WTC11 (cell line): ENCODE measurements at regions not wholly inside any gene's neighbourhood (a gene's known extent, or its start where the extent isn't known, plus 50 kb on each side); places are given as distances from the start of the nearest gene placed in this dataset.

Experiments used
- ATAC-seq: fragments of 200-7000 bp; cut with Tn5 transposase; 2 replicates; pipeline ENCODE4 v1.10.0; 2021; ENCODE audit warnings: mild to moderate bottlenecking, moderate library complexity
- CTCF ChIA-PET: fragments of 300-600 bp; sonication (Branson Sonifier 250); formaldehyde crosslinking; loops from one replicate; lab custom pipeline; 2021; ENCODE audit warnings: antibody characterized with exemption; lab: Charles Lee
- POLR2A ChIA-PET: fragments of 350-600 bp; sonication (Branson Sonifier 250); formaldehyde crosslinking; loops from one replicate; lab custom pipeline; 2021; ENCODE audit warnings: antibody characterized with exemption; lab: Charles Lee
- DNase-seq: peaks from one replicate; pipeline ENCODE4 v3.0.0; 2021; ENCODE audit warnings: low spot score
- H3K27ac Mint-ChIP-seq: 2 replicates; pipeline ENCODE4 v1.8.0; 2021; ENCODE audit warnings: mixed read lengths
- H3K27me3 Mint-ChIP-seq: 2 replicates; pipeline ENCODE4 v1.8.0; 2021; ENCODE audit warnings: low read depth, mild to moderate bottlenecking, moderate library complexity, mixed read lengths
- H3K36me3 Mint-ChIP-seq: 2 replicates; pipeline ENCODE4 v1.8.0; 2021; ENCODE audit warnings: mixed read lengths
- H3K4me1 Mint-ChIP-seq: 2 replicates; pipeline ENCODE4 v1.8.0; 2022; ENCODE audit warnings: mixed read lengths
- H3K4me3 Mint-ChIP-seq: 2 replicates; pipeline ENCODE4 v1.8.0; 2021; ENCODE audit warnings: mild to moderate bottlenecking, moderate library complexity, mixed read lengths
- H3K9me3 Mint-ChIP-seq: 2 replicates; pipeline ENCODE4 v1.8.0; 2021; ENCODE audit warnings: mixed read lengths
- CREB1 ChIP-seq: sonication (generic); formaldehyde crosslinking; IDR thresholded peaks from 2 replicates; pipeline ENCODE4 v1.8.0; 2023; ENCODE audit warnings: mild to moderate bottlenecking, missing genetic modification reagents
- CREM ChIP-seq: sonication (generic); formaldehyde crosslinking; IDR thresholded peaks from 2 replicates; pipeline ENCODE4 v1.8.1; 2022; ENCODE audit warnings: mild to moderate bottlenecking, missing genetic modification reagents, moderate library complexity
- ESRRA ChIP-seq: sonication (generic); formaldehyde crosslinking; IDR thresholded peaks from 2 replicates; pipeline ENCODE4 v1.8.1; 2022; ENCODE audit warnings: mild to moderate bottlenecking, missing genetic modification reagents, borderline replicate concordance
- FOXK1 ChIP-seq: sonication (generic); formaldehyde crosslinking; IDR thresholded peaks from 2 replicates; pipeline ENCODE4 v1.8.0; 2022; ENCODE audit warnings: mild to moderate bottlenecking, moderate library complexity, missing genetic modification reagents
- HMGA2 ChIP-seq: fragments of 250-450 bp; sonication (Bioruptor Pico); IDR thresholded peaks from 2 replicates; pipeline ENCODE4 v1.4.0; 2021; ENCODE audit warnings: mild to moderate bottlenecking, moderate library complexity
- MAX ChIP-seq: sonication (generic); formaldehyde crosslinking; IDR thresholded peaks from 2 replicates; pipeline ENCODE4 v1.8.0; 2022; ENCODE audit warnings: mild to moderate bottlenecking, missing genetic modification reagents
- NR1H2 ChIP-seq: sonication (generic); formaldehyde crosslinking; IDR thresholded peaks from 2 replicates; pipeline ENCODE4 v1.9.0; 2021; ENCODE audit warnings: mild to moderate bottlenecking, moderate library complexity, missing genetic modification reagents
- TEAD4 ChIP-seq: sonication (generic); formaldehyde crosslinking; IDR thresholded peaks from 2 replicates; pipeline ENCODE4 v1.8.0; 2022; ENCODE audit warnings: mild to moderate bottlenecking, missing genetic modification reagents
- USF1 ChIP-seq: sonication (generic); formaldehyde crosslinking; IDR thresholded peaks from 2 replicates; pipeline ENCODE4 v1.8.0; 2022; ENCODE audit warnings: mild to moderate bottlenecking, missing genetic modification reagents
- ZBTB21 ChIP-seq: sonication (generic); formaldehyde crosslinking; IDR thresholded peaks from 2 replicates; pipeline ENCODE4 v1.8.1; 2023; ENCODE audit warnings: mild to moderate bottlenecking, missing genetic modification reagents, borderline replicate concordance
- ZNF138 ChIP-seq: sonication (generic); formaldehyde crosslinking; conservative IDR thresholded peaks from 2 replicates; pipeline ENCODE4 v1.8.1; 2022; ENCODE audit warnings: mild to moderate bottlenecking, moderate library complexity, missing genetic modification reagents
- ZNF263 ChIP-seq: sonication (generic); formaldehyde crosslinking; IDR thresholded peaks from 2 replicates; pipeline ENCODE4 v1.8.1; 2022; ENCODE audit warnings: low read depth, mild to moderate bottlenecking, moderate library complexity, missing genetic modification reagents
- ZNF671 ChIP-seq: fragments of 250-450 bp; sonication (Bioruptor Pico); IDR thresholded peaks from 2 replicates; pipeline ENCODE4 v1.8.0; 2021; ENCODE audit warnings: mild to moderate bottlenecking
- TF ChIP-seq, protein P1 (sequence below): sonication (generic); formaldehyde crosslinking; conservative IDR thresholded peaks from 2 replicates; pipeline ENCODE4 v1.8.1; 2023; ENCODE audit warnings: mild to moderate bottlenecking, low read depth, missing genetic modification reagents, moderate library complexity
- TF ChIP-seq, protein P2 (sequence below): fragments of 250-450 bp; sonication (Bioruptor Pico); IDR thresholded peaks from 2 replicates; pipeline ENCODE4 v1.9.0; 2021; ENCODE audit warnings: moderate library complexity, mild to moderate bottlenecking, inconsistent platforms, borderline replicate concordance
- TF ChIP-seq, protein P3 (sequence below): fragments of 250-450 bp; sonication (Bioruptor Pico); conservative IDR thresholded peaks from 2 replicates; pipeline ENCODE4 v1.9.0; 2021; ENCODE audit warnings: mild to moderate bottlenecking
- TF ChIP-seq, protein P4 (sequence below): fragments of 250-450 bp; sonication (Bioruptor Pico); IDR thresholded peaks from 2 replicates; pipeline ENCODE4 v1.9.0; 2021; ENCODE audit warnings: mild to moderate bottlenecking
- TF ChIP-seq, protein P5 (sequence below): sonication (generic); formaldehyde crosslinking; IDR thresholded peaks from 2 replicates; pipeline ENCODE4 v1.8.1; 2022; ENCODE audit warnings: low read depth, missing genetic modification reagents, borderline replicate concordance
- TF ChIP-seq, protein P6 (sequence below): sonication (generic); formaldehyde crosslinking; IDR thresholded peaks from 2 replicates; pipeline ENCODE4 v1.8.1; 2022; ENCODE audit warnings: mild to moderate bottlenecking, moderate library complexity, missing genetic modification reagents

DNA sequence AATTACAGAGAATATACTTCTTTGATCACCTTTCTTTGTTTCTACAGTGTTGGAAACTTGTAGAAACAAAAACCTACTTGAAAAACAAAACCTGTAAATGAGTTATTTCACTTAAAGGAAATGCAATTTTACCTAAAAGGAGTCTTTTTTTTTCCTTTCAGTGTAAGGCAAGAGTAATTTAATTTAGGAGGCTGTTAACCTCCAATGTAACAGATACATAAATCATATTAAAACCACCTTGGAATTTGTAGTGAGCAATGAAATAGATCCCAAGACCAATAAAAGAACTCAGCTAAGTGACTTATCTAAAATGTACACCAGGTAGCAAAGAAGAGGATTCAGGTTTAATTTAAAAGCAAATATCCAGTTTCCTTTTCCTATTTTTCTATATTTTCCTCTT, 524.8 kb downstream of the CSNK1G3 start (continued):
- TF ChIP-seq HMGA2 (CRISPR knock-in tag) (no peak), ZNF671 (CRISPR knock-in tag) (no peak)
- TF ChIP-seq, protein P1, sequence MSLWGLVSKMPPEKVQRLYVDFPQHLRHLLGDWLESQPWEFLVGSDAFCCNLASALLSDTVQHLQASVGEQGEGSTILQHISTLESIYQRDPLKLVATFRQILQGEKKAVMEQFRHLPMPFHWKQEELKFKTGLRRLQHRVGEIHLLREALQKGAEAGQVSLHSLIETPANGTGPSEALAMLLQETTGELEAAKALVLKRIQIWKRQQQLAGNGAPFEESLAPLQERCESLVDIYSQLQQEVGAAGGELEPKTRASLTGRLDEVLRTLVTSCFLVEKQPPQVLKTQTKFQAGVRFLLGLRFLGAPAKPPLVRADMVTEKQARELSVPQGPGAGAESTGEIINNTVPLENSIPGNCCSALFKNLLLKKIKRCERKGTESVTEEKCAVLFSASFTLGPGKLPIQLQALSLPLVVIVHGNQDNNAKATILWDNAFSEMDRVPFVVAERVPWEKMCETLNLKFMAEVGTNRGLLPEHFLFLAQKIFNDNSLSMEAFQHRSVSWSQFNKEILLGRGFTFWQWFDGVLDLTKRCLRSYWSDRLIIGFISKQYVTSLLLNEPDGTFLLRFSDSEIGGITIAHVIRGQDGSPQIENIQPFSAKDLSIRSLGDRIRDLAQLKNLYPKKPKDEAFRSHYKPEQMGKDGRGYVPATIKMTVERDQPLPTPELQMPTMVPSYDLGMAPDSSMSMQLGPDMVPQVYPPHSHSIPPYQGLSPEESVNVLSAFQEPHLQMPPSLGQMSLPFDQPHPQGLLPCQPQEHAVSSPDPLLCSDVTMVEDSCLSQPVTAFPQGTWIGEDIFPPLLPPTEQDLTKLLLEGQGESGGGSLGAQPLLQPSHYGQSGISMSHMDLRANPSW: no peak

GRCh38 chr5:124034963-124035362, 523.0 kb downstream of the CSNK1G3 start:
- H3K9me3 Mint-ChIP-seq: no peaks in the 10 kb centered on the region
- POLR2A ChIA-PET: no interaction called here
- TF ChIP-seq, protein P2, sequence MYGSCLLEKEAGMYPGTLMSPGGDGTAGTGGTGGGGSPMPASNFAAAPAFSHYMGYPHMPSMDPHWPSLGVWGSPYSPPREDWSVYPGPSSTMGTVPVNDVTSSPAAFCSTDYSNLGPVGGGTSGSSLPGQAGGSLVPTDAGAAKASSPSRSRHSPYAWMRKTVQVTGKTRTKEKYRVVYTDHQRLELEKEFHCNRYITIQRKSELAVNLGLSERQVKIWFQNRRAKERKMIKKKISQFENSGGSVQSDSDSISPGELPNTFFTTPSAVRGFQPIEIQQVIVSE: no peak
- TF ChIP-seq NR1H2 (CRISPR knock-in tag) (no peak), ESRRA (CRISPR knock-in tag) (no peak), MAX (CRISPR knock-in tag) (no peak), CREM (CRISPR knock-in tag) (no peak), ZNF138 (CRISPR knock-in tag) (no peak), ZNF263 (CRISPR knock-in tag) (no peak), HMGA2 (CRISPR knock-in tag) (no peak), ZBTB21 (CRISPR knock-in tag) (no peak), ZNF671 (CRISPR knock-in tag) (no peak), TEAD4 (no peak), CREB1 (CRISPR knock-in tag) (no peak), USF1 (no peak), FOXK1 (no peak)
- TF ChIP-seq, protein P3, sequence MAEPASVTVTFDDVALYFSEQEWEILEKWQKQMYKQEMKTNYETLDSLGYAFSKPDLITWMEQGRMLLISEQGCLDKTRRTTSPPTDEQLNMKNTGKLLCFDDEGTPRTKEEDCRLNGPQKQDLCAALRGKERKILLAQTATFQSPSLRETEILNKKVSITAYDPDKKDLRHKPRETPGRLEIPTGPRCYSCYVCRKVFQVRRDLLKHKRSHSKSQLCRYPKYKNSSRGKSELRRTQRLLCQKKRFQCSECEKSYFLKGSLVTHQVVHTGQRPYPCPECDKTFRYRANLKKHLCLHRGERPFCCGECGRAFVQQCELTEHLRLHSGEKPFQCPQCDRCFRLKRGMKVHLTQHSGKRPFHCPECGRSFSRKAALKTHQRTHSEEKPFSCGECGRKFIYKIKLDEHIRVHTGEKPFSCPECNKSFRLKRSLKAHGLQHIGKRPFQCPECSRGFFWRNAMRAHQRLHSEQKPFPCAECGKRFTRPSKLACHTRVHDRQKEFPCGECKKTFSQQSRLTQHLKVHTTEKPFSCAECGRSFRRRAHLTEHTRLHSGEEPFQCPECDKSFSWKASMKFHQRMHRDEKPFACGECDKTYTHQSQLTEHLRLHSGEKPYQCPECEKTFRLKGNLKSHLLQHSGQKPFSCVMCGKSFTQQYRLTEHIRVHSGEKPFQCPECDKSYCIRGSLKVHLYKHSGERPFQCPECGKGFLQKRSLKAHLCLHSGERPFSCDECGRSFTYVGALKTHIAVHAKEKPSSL (CRISPR knock-in tag): no peak
- TF ChIP-seq, protein P4, sequence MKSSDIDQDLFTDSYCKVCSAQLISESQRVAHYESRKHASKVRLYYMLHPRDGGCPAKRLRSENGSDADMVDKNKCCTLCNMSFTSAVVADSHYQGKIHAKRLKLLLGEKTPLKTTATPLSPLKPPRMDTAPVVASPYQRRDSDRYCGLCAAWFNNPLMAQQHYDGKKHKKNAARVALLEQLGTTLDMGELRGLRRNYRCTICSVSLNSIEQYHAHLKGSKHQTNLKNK (CRISPR knock-in tag): no peak
- TF ChIP-seq, protein P5, sequence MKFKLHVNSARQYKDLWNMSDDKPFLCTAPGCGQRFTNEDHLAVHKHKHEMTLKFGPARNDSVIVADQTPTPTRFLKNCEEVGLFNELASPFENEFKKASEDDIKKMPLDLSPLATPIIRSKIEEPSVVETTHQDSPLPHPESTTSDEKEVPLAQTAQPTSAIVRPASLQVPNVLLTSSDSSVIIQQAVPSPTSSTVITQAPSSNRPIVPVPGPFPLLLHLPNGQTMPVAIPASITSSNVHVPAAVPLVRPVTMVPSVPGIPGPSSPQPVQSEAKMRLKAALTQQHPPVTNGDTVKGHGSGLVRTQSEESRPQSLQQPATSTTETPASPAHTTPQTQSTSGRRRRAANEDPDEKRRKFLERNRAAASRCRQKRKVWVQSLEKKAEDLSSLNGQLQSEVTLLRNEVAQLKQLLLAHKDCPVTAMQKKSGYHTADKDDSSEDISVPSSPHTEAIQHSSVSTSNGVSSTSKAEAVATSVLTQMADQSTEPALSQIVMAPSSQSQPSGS: no peak
- TF ChIP-seq, protein P6, sequence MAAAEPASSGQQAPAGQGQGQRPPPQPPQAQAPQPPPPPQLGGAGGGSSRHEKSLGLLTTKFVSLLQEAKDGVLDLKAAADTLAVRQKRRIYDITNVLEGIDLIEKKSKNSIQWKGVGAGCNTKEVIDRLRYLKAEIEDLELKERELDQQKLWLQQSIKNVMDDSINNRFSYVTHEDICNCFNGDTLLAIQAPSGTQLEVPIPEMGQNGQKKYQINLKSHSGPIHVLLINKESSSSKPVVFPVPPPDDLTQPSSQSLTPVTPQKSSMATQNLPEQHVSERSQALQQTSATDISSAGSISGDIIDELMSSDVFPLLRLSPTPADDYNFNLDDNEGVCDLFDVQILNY: no peak
- H3K4me1 Mint-ChIP-seq: peaks cover 13% of the 10 kb centered on the region
- DNase-seq (no peak), ATAC-seq (no peak)
- CTCF ChIA-PET: no interaction called here
- H3K4me3 Mint-ChIP-seq: no peak overlapping the region
- H3K27me3 Mint-ChIP-seq: no peaks in the 10 kb centered on the region
- no peaks in the 10 kb centered on the region for H3K36me3 Mint-ChIP-seq
- H3K27ac Mint-ChIP-seq: no peak overlapping the region
